VCaP (cell line): ENCODE measurements at regions not wholly inside any gene's neighbourhood (a gene's known extent, or its start where the extent isn't known, plus 50 kb on each side); places are given as distances from the start of the nearest gene placed in this dataset.

ENCODE experiments used
- H3K27ac ChIP-seq: fragments of 450-650 bp; 2 replicates; pipeline ENCODE4 v1.5.1; 2017
- TF ChIP-seq, protein P1 (sequence below): fragments of 450-650 bp; conservative IDR thresholded peaks from 2 replicates; pipeline ENCODE4 v1.5.1; 2017; ENCODE audit warnings: mild to moderate bottlenecking, moderate library complexity

DNA sequence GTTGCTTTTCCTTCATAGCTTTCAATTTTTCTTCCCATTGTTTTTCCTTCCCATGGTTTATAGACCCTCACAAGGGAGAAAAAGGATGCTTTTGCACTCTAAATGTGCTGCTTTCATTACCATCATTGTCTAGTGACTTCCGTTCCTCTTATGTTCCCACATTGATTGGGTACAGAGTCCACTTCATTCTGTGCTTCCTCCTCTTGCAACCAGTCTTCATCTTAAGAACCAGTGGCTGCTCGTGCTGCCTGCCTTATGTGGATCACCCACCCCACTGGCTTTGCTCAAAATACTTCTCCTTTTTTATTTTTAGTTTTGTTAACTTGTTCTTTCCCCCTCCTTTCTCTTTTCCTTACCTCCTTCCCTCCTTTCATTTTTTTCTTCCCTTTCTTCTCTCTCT lies 76.5 kb upstream of the BOD1L1 start:
- TF ChIP-seq, protein P1, sequence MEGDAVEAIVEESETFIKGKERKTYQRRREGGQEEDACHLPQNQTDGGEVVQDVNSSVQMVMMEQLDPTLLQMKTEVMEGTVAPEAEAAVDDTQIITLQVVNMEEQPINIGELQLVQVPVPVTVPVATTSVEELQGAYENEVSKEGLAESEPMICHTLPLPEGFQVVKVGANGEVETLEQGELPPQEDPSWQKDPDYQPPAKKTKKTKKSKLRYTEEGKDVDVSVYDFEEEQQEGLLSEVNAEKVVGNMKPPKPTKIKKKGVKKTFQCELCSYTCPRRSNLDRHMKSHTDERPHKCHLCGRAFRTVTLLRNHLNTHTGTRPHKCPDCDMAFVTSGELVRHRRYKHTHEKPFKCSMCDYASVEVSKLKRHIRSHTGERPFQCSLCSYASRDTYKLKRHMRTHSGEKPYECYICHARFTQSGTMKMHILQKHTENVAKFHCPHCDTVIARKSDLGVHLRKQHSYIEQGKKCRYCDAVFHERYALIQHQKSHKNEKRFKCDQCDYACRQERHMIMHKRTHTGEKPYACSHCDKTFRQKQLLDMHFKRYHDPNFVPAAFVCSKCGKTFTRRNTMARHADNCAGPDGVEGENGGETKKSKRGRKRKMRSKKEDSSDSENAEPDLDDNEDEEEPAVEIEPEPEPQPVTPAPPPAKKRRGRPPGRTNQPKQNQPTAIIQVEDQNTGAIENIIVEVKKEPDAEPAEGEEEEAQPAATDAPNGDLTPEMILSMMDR = no peak
- H3K27ac ChIP-seq = no peak overlapping the region

- TF ChIP-seq, protein P1 = no peak
- peak overlapping the region; percentile 66; the same call in 1 of the 2 replicates for H3K27ac ChIP-seq
These were observed 77.2 kb upstream of the BOD1L1 start for GRCh38 chr4:13704761-13705160.

DNA sequence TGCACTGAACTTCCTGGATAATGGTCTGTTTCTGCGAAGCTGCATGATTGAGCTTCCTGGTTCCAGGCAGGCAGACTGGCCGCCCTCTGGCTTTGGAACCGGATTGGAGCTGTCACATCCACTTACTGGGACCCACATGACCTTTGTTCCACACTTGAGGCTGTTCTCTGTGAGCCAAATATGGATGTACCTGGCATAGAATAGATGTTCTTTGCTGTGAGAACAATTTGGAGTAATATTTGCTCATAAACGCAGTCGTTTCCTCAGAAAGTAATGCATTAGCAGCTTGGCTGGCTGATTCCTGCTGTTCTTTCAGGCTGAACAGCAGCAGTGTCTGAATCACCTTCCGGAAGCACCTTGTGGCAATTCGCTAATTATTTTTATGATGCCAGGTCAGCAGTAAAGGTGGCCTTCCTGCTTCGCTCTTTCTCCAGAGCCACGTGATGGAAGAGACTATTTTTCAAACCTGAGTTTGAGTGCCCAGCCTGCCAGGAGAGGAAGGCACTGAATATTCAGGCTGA lies 78.1 kb upstream of the BOD1L1 start:
- H3K27ac ChIP-seq = peak overlapping the region; percentile 66
- TF ChIP-seq, protein P1 = no peak

DNA sequence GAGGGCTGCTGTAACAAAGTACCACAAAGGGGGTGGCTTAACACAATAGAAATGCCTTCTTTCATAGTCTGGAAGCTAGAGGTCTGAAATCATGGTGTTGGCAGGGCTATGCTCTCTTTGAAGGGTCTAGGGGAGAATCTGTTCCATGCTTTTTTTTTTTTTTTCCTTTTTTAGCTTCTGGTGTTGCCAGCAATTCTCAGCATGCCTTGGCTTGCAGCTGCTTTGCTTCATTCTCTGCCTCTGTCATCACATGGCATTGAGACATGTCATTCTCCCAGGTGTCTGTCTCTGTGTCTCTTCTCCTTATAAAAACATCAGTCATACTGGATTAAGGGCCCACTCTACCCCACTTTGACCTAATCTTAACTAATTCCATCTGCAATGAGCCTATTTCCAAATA lies 78.6 kb upstream of the BOD1L1 start:
- TF ChIP-seq, protein P1 = no peak
- H3K27ac ChIP-seq = peak overlapping the region; percentile 66

DNA sequence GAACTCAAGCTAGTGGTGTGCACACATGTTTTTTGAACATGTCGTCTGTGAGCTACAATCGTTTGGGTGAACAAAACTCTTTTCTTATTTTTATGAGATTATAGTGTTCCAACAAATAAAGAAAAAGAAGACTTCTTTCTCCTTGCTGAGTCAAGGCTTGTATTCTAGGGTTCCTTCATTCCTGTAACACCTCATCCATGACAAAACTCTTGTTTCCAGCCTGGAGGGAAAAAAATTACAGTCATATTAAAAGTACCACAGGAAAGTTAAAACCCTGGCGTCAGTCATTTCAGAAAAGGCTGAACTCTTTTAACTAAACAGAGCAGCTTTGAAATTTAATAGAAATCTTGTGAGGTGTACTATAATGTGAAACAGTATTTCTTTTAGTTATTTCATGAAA lies 79.2 kb upstream of the BOD1L1 start:
- TF ChIP-seq, protein P1 = no peak
- no peak overlapping the region for H3K27ac ChIP-seq

DNA sequence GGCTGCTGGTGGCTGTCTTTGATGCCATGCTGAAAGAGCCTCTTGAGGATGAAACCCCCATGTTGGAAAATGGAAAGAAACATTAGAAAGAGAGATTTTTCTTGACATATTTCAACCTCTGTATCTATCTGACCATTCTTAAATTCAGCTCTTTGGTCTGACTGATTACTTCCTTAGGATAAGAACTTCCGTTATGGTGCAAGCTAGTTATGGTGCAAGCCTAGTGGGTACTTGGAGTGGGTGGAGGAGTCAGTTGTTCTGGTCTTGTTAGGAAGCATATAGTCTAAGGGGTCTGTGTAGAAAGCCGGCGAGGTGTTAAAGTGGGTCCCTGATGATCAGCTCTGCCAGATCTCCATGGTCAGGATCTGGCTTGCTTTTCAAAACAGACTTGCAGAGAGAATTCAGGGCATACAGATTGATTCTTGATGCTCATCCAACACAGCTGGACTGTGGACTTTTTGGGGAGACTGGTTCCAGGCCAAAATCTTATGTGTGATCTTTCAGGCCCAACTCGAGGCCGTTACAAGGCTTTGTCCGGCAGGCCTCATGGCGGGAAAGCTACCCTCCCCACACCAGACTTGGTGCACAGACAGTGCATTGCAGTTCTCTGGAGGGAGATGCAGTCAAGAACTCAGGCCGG lies 82.8 kb upstream of the BOD1L1 start:
- H3K27ac ChIP-seq = no peak overlapping the region
- TF ChIP-seq, protein P1 = no peak

GRCh38 chr4:13711233-13711785 lies 83.8 kb upstream of the BOD1L1 start:
- TF ChIP-seq, protein P1 = no peak
- H3K27ac ChIP-seq = no peak overlapping the region
